H1 (cell line): ENCODE measurements at regions not wholly inside any gene's neighbourhood (a gene's known extent, or its start where the extent isn't known, plus 50 kb on each side); places are given as distances from the start of the nearest gene placed in this dataset.

ENCODE experiments used
- CTCF ChIA-PET: fragments of 300-600 bp; sonication (Branson Sonifier 250); formaldehyde crosslinking; loops from one replicate; lab custom pipeline; 2021; ENCODE audit not compliant: partially characterized antibody; lab: Charles Lee
- POLR2A ChIA-PET: fragments of 300-600 bp; sonication (Branson Sonifier 250); formaldehyde crosslinking; loops from one replicate; lab custom pipeline; 2021; ENCODE audit warnings: inconsistent platforms; ENCODE audit not compliant: partially characterized antibody; lab: Charles Lee
- DNase-seq, 2 experiments: peaks; one replicate each; pipeline versions ENCODE4 v3.0.0 to v3.0.0-alpha.2; 2010 to 2022; ENCODE audit warnings: low spot score in 2 of 2, low read depth in 1 of 2, mixed read lengths in 1 of 2
- FAIRE-seq: peaks from 2 replicates; lab custom pipeline; 2011; peaks lifted over from hg19 to GRCh38; lab: Jason Lieb, UNC
- H2AFZ ChIP-seq: 2 replicates; pipeline ENCODE4 v1.8.1; 2012; ENCODE audit warnings: low read length, inconsistent platforms
- H2AK5ac ChIP-seq: 2 replicates; pipeline ENCODE4 v1.6.1; 2013; ENCODE audit warnings: low read depth, low read length
- H2BK120ac ChIP-seq: replicated peaks from 2 replicates; pipeline ENCODE3; 2013; ENCODE audit warnings: low read depth, low read length, inconsistent platforms
- H2BK12ac ChIP-seq: 2 replicates; pipeline ENCODE4 v1.6.1; 2013; ENCODE audit warnings: low read depth, low read length
- H2BK15ac ChIP-seq: 2 replicates; pipeline ENCODE4 v1.6.1; 2013; ENCODE audit warnings: low read length
- H2BK20ac ChIP-seq: 2 replicates; pipeline ENCODE4 v1.6.1; 2013; ENCODE audit warnings: low read length
- H2BK5ac ChIP-seq: 2 replicates; pipeline ENCODE4 v1.6.1; 2013; ENCODE audit warnings: low read depth, low read length
- H3K14ac ChIP-seq: 2 replicates; pipeline ENCODE4 v1.6.1; 2013; ENCODE audit warnings: inconsistent platforms; ENCODE audit not compliant: insufficient read length
- H3K18ac ChIP-seq: 2 replicates; pipeline ENCODE4 v1.6.1; 2013; ENCODE audit warnings: low read length; ENCODE audit errors: extremely low read depth
- H3K23ac ChIP-seq: 2 replicates; pipeline ENCODE4 v1.6.1; 2013; ENCODE audit warnings: inconsistent platforms; ENCODE audit not compliant: insufficient read length
- H3K23me2 ChIP-seq: 2 replicates; pipeline ENCODE4 v1.6.1; 2013; ENCODE audit warnings: low read depth, low read length
- H3K27ac ChIP-seq: 2 replicates; pipeline ENCODE4 v1.6.1; 2011; ENCODE audit warnings: low read depth, low read length, inconsistent platforms
- H3K27me3 ChIP-seq, 4 experiments: replicated peaks in 1 of 4; 1 replicate in 1 of 4; 2 replicates in 3 of 4; pipeline versions ENCODE4 v1.6.1 to v1.8.1; 2011 to 2013; ENCODE audit warnings: low read length in 3 of 4, mild to moderate bottlenecking in 3 of 4, inconsistent platforms in 2 of 4, mixed read lengths in 2 of 4, moderate library complexity in 1 of 4; ENCODE audit not compliant: control insufficient read depth in 3 of 4, insufficient read depth in 3 of 4; ENCODE audit errors: extremely low read depth in 1 of 4
- H3K36me3 ChIP-seq, 4 experiments: 2 replicates each; pipeline versions ENCODE4 v1.6.1 to v1.8.1; 2011 to 2013; ENCODE audit warnings: mild to moderate bottlenecking in 4 of 4, low read length in 3 of 4, moderate library complexity in 2 of 4, control low read depth in 1 of 4, inconsistent platforms in 1 of 4; ENCODE audit not compliant: insufficient read depth in 4 of 4, control insufficient read depth in 2 of 4
- H3K4ac ChIP-seq: replicated peaks from 2 replicates; pipeline ENCODE3; 2013; ENCODE audit warnings: low read length, low read depth, mixed read lengths, inconsistent platforms; ENCODE audit not compliant: insufficient read length
- H3K4me1 ChIP-seq, 4 experiments: replicated peaks in 1 of 4; 1 replicate in 1 of 4; 2 replicates in 3 of 4; pipeline versions ENCODE4 v1.6.1 to v1.8.1; 2011 to 2013; ENCODE audit warnings: low read length in 3 of 4, inconsistent platforms in 2 of 4, mixed read lengths in 1 of 4; ENCODE audit not compliant: insufficient read depth in 4 of 4, control insufficient read depth in 3 of 4
- H3K4me2 ChIP-seq, 2 experiments: 2 replicates each; pipeline versions ENCODE4 v1.6.1 to v1.8.1; 2011 to 2013; ENCODE audit warnings: low read depth in 2 of 2, low read length in 2 of 2, control low read depth in 1 of 2, inconsistent platforms in 1 of 2, mild to moderate bottlenecking in 1 of 2; ENCODE audit not compliant: insufficient read depth in 1 of 2
- H3K4me3 ChIP-seq, 4 experiments: fragments of 200-600, 300-600 bp in 1 of 4; sonication (generic), shearing (Covaris generic), sonication (Bioruptor Twin) in 1 of 4; 2 replicates each; pipeline versions ENCODE4 v1.5.1 to v1.8.1; 2011 to 2016; ENCODE audit warnings: low read length in 4 of 4, low read depth in 3 of 4, control low read depth in 2 of 4, inconsistent platforms in 2 of 4, mild to moderate bottlenecking in 2 of 4, mixed read lengths in 1 of 4, moderate library complexity in 1 of 4; ENCODE audit not compliant: insufficient read depth in 2 of 4; ENCODE audit errors: extremely low read depth in 1 of 4
- H3K56ac ChIP-seq: replicated peaks from 2 replicates; pipeline ENCODE3; 2013; ENCODE audit warnings: low read depth, mild to moderate bottlenecking, mixed read lengths, low read length, inconsistent platforms; ENCODE audit not compliant: insufficient read length
- H3K79me1 ChIP-seq: 2 replicates; pipeline ENCODE4 v1.6.1; 2013; ENCODE audit warnings: low read depth, low read length, control low read depth
- H3K79me2 ChIP-seq, 2 experiments: 2 replicates each; pipeline versions ENCODE4 v1.6.1 to v1.8.1; 2012 to 2013; ENCODE audit warnings: low read length in 2 of 2, mild to moderate bottlenecking in 2 of 2, inconsistent platforms in 1 of 2; ENCODE audit not compliant: insufficient read depth in 2 of 2, control insufficient read depth in 1 of 2
- H3K9ac ChIP-seq, 4 experiments: replicated peaks in 1 of 4; 1 replicate in 1 of 4; 2 replicates in 3 of 4; pipeline versions ENCODE4 v1.6.1 to v1.8.1; 2011 to 2013; ENCODE audit warnings: low read depth in 3 of 4, low read length in 3 of 4, control low read depth in 2 of 4, mild to moderate bottlenecking in 2 of 4, moderate library complexity in 2 of 4, inconsistent platforms in 1 of 4; ENCODE audit errors: extremely low read depth in 1 of 4
- H3K9me3 ChIP-seq, 2 experiments: 2 replicates each; pipeline versions ENCODE4 v1.6.1 to v1.8.1; 2012 to 2013; ENCODE audit warnings: mild to moderate bottlenecking in 2 of 2, moderate library complexity in 2 of 2, control low read depth in 1 of 2, inconsistent platforms in 1 of 2, low read depth in 1 of 2, low read length in 1 of 2, mixed read lengths in 1 of 2; ENCODE audit not compliant: insufficient read depth in 2 of 2
- H4K20me1 ChIP-seq, 2 experiments: replicated peaks in 1 of 2; 2 replicates each; pipeline versions ENCODE3 to v1.8.1; 2011 to 2013; ENCODE audit warnings: inconsistent platforms in 2 of 2, low read length in 2 of 2, mild to moderate bottlenecking in 1 of 2; ENCODE audit not compliant: insufficient read depth in 2 of 2, control insufficient read depth in 1 of 2
- H4K5ac ChIP-seq: 2 replicates; pipeline ENCODE4 v1.6.1; 2013; ENCODE audit warnings: low read length, low read depth, mixed read lengths, inconsistent platforms; ENCODE audit not compliant: insufficient read length
- H4K8ac ChIP-seq: 2 replicates; pipeline ENCODE4 v1.8.0; 2013; ENCODE audit warnings: mild to moderate bottlenecking, moderate library complexity, low read length, inconsistent platforms; ENCODE audit not compliant: insufficient read depth; ENCODE audit errors: extremely low read depth
- H4K91ac ChIP-seq: replicated peaks from 2 replicates; pipeline ENCODE3; 2013; ENCODE audit warnings: low read length, mixed read lengths, inconsistent platforms; ENCODE audit not compliant: insufficient read length
- CTBP2 ChIP-seq: IDR thresholded peaks from 2 replicates; pipeline ENCODE4 v1.7.0; 2011; ENCODE audit warnings: borderline replicate concordance, mild to moderate bottlenecking, moderate library complexity, mixed read lengths, low read length; ENCODE audit not compliant: insufficient read depth, insufficient read length
- HDAC2 ChIP-seq, 2 experiments: fragments of 300-600 bp in 1 of 2; sonication (generic) in 1 of 2; IDR thresholded peaks; 2 replicates each; pipeline ENCODE4 v1.6.1; 2011 to 2012; ENCODE audit warnings: low read depth in 2 of 2, low read length in 2 of 2, mild to moderate bottlenecking in 2 of 2, moderate library complexity in 2 of 2, borderline replicate concordance in 1 of 2, inconsistent platforms in 1 of 2
- RNF2 ChIP-seq: fragments of 200-900, 300-1000 bp; sonication (generic); IDR thresholded peaks from 2 replicates; pipeline ENCODE4 v1.7.1; 2016; ENCODE audit warnings: borderline replicate concordance, low read depth, mild to moderate bottlenecking, antibody characterized with exemption, low read length; ENCODE audit not compliant: poor library complexity, severe bottlenecking; ENCODE audit errors: missing control alignments
- WGBS, 2 experiments: shearing (Covaris generic) in 1 of 2; methylation state at CpG; one replicate each; pipeline versions ENCODE4 v1.1.6 to v1.1.7; 2013 to 2015; ENCODE audit warnings: low lambda C conversion rate in 2 of 2, mixed read lengths in 2 of 2, inconsistent platforms in 1 of 2, low coverage in 1 of 2, missing lambda C conversion rate in 1 of 2; ENCODE audit not compliant: insufficient replicate concordance in 2 of 2, insufficient coverage in 1 of 2, insufficient read length in 1 of 2; ENCODE audit errors: extremely low coverage in 1 of 2, missing lambda C conversion rate in 1 of 2; 5-methylcytosine and 5-hydroxymethylcytosine counted together
- TF ChIP-seq, protein P1 (sequence below): IDR thresholded peaks from 2 replicates; pipeline ENCODE4 v1.6.1; 2012; ENCODE audit warnings: inconsistent platforms

DNA sequence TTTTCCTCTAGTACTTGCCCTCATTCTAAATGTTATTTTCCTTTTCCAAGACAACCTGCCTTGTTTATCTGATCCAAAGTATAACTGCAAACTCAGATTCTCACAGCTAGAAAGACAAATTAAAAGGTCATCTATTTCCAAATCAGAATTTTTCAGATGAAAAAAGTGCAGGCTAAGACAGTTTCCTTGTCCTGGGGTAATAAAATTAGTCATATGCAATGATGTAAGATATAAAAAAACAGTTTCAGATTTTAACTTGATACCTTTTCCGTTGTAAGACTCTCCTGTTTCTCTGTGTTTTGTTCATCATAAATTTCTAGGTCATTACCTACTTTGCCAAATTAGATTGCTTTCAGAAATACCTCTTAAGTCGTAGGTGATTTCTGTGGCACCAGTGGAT lies 238.4 kb upstream of the PEX5L start:
- H2BK20ac ChIP-seq, result no peak overlapping the region
- H2BK5ac ChIP-seq, result no peak overlapping the region
- no peak overlapping the region for H2BK12ac ChIP-seq
- FAIRE-seq (no peak), DNase-seq (no peak)
- H3K79me1 ChIP-seq, result no peaks in the 10 kb centered on the region
- H2BK120ac ChIP-seq, result no peak overlapping the region
- no peaks in the 10 kb centered on the region for H3K27me3 ChIP-seq
- no peak overlapping the region for H3K14ac ChIP-seq
- H3K9me3 ChIP-seq, result no peaks in the 10 kb centered on the region
- no peak overlapping the region for H4K91ac ChIP-seq
- 87% methylated on average over 2 of the region's 2 CpGs; no CpG with 5 or more reads in 1 of the 2 experiments for whole genome bisulfite sequencing, 2 experiments
- no peaks in the 10 kb centered on the region for H3K79me2 ChIP-seq
- H4K8ac ChIP-seq, result no peak overlapping the region
- no peak overlapping the region for H3K23ac ChIP-seq
- H3K4ac ChIP-seq, result no peak overlapping the region
- no peaks in the 10 kb centered on the region for H3K23me2 ChIP-seq
- no peak overlapping the region for H3K4me3 ChIP-seq
- H3K4me1 ChIP-seq, result peaks cover 0 to 3% (median 1%) of the 10 kb centered on the region in 4 experiments; a peak in 2 of 7 replicates
- H3K27ac ChIP-seq, result no peak overlapping the region
- H3K9ac ChIP-seq, result no peak overlapping the region
- no peak overlapping the region for H3K4me2 ChIP-seq
- H2AK5ac ChIP-seq, result no peak overlapping the region
- H3K18ac ChIP-seq, result no peak overlapping the region
- POLR2A ChIA-PET, result no interaction called here
- H3K56ac ChIP-seq, result no peak overlapping the region
- H4K5ac ChIP-seq, result no peak overlapping the region
- CTCF ChIA-PET, result no interaction called here
- H3K36me3 ChIP-seq, result no peaks in the 10 kb centered on the region
- H2BK15ac ChIP-seq, result no peak overlapping the region
- no peaks in the 10 kb centered on the region for H4K20me1 ChIP-seq
- H2AFZ ChIP-seq, result 0 out of 2 replicates have a peak overlapping the region, but pooled peaks have one; percentile 67
- TF ChIP-seq, protein P1, sequence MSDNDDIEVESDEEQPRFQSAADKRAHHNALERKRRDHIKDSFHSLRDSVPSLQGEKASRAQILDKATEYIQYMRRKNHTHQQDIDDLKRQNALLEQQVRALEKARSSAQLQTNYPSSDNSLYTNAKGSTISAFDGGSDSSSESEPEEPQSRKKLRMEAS, result no peak
- TF ChIP-seq RNF2 (no peak), HDAC2 (IDR thresholded peaks at IDR 0.05; ENCODE audit: borderline replicate concordance in 1 of 2, low read depth in 2 of 2, low read length in 2 of 2) (no peak), CTBP2 (no peak)
